Esophagus squamous epithelium (tissue), 4 donors: ENCODE measurements at regions not wholly inside any gene's neighbourhood (a gene's known extent, or its start where the extent isn't known, plus 50 kb on each side); places are given as distances from the start of the nearest gene placed in this dataset.

Source experiments
- CTCF ChIP-seq, 6 experiments: fragments of 450-650 bp in 4 of 6; fragments of 200-600 bp in 2 of 6; sonication (generic) in 2 of 6; IDR thresholded peaks; one replicate each; pipeline ENCODE4 v1.5.1; 2016 to 2019; ENCODE audit warnings: antibody characterized with exemption in 6 of 6, mild to moderate bottlenecking in 4 of 6, moderate library complexity in 4 of 6
- POLR2A ChIP-seq, 4 donors: fragments of 450-650 bp; IDR thresholded peaks; one replicate each; pipeline ENCODE4 v1.6.1; 2017; ENCODE audit warnings: antibody characterized with exemption in 4 of 4, mild to moderate bottlenecking in 4 of 4, moderate library complexity in 3 of 4

DNA sequence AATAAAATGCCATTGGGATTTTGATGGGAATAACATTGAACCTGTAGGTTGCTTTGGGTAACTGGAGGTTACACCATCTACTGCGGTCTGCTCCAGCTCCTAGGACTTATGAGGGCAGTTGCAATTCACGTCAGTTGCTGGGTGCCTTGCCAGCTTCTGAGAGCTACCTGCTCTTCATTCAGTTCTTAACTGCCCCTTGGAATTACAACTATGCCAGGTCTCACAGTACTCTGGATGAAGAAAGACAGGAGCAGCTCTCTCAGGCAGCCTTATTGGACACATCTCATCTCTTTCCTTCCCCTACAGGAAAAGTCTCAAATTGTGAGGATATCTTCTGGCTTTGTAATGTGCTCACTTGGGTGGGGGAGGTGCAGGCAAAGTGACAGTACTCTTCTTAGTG is 1643.3 kb downstream of the GRIK2 start:
- TF ChIP-seq CTCF (IDR thresholded peaks at IDR 0.05) = no peak
- no peak for TF ChIP-seq POLR2A (IDR thresholded peaks at IDR 0.05)
